ENCODE measurements at regions not wholly inside any gene's neighbourhood (a gene's known extent, or its start where the extent isn't known, plus 50 kb on each side); places are given as distances from the start of the nearest gene placed in this dataset.

- TF ChIP-seq, protein P1, sequence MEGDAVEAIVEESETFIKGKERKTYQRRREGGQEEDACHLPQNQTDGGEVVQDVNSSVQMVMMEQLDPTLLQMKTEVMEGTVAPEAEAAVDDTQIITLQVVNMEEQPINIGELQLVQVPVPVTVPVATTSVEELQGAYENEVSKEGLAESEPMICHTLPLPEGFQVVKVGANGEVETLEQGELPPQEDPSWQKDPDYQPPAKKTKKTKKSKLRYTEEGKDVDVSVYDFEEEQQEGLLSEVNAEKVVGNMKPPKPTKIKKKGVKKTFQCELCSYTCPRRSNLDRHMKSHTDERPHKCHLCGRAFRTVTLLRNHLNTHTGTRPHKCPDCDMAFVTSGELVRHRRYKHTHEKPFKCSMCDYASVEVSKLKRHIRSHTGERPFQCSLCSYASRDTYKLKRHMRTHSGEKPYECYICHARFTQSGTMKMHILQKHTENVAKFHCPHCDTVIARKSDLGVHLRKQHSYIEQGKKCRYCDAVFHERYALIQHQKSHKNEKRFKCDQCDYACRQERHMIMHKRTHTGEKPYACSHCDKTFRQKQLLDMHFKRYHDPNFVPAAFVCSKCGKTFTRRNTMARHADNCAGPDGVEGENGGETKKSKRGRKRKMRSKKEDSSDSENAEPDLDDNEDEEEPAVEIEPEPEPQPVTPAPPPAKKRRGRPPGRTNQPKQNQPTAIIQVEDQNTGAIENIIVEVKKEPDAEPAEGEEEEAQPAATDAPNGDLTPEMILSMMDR (IDR thresholded peaks at IDR 0.05), result no peak
- TF ChIP-seq MXD4 (CRISPR knock-in tag; IDR thresholded peaks at IDR 0.05; ENCODE audit: borderline replicate concordance), result no peak
Observed at GRCh38 chr11:127425281-127425680, 424.7 kb upstream of the KIRREL3 start.

Data from WTC11 (cell line).